NCI-H1417 treated with DMSO at 0.1 percent for 48 hours (cell line): ENCODE measurements at regions not wholly inside any gene's neighbourhood (a gene's known extent, or its start where the extent isn't known, plus 50 kb on each side); places are given as distances from the start of the nearest gene placed in this dataset.
"Not testable (repeated sequence)": the region's sequence is repeated elsewhere in the genome, so short reads cannot be mapped to it uniquely, and the experiment has no call there.

Source experiments
- DNase-seq: peaks from one replicate; lab custom pipeline; 2025; lab: John Stamatoyannopoulos, UW

- no peak for DNase-seq
Measured at GRCh38 chr14:45867046-45867894, 614.3 kb upstream of the MIS18BP1 start.

DNA sequence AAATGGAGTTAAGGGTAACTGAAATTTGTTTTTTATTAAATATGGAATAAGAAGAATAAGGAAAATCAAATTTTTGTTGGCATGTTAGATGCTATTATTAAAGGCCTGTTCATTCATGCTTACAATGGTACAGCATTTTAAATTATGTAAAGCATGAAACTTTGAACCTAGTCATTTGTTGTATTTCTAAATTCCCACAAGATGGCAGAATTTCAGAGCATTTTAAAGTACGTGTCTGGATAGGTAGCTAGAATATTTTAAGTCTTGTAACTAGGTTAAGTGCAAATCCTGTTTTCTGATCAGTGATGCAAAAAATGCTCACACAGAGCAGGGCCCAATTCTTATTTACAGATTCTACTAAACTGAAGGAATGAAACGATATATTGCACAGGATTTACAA lies 585.6 kb upstream of the MIS18BP1 start:
- peak; percentile 15 for DNase-seq

DNA sequence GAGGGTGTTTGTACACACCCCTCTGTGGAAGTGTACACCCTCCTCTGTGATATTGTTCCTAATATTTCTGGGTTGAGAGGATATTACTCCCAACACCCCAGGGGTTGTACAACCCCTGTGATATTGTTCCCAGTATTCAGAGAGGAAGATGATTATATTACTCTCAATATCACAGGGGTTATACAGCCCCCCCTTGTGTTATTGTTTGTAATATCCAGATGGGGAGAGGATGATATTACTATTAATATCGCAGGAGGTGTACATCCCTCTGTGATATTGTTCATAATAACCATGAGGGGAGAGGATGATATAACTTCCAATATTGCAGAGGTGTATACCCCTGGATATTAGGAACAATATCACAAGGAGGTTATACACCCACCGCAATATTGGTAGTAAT lies 566.1 kb upstream of the MIS18BP1 start:
- no peak for DNase-seq

DNA sequence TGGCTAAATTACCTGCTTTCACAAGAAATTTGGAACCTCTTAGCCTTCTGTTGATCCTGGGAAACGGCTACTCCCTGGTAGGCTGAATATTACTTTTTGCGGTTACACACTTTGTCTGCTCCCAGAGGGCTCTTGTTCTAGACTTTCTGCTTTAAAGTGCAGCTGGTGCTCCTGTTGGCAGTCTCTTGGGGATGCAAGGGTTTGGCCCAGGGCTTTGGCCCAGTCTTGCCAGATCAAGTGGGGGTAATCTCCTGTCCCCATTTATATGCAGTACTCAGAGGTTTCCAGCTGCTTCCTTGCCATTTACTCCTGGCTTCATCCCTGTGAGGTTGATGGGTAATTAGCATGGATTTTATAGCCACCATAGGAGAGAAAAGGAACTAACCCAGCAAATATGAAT lies 558.2 kb upstream of the MIS18BP1 start:
- DNase-seq = no peak

- DNase-seq = no peak
Measured at GRCh38 chr14:45810152-45810872, 557.3 kb upstream of the MIS18BP1 start.

- no peak for DNase-seq
Measured at GRCh38 chr14:45807178-45807899, 554.3 kb upstream of the MIS18BP1 start.

- no peak for DNase-seq
Measured at GRCh38 chr14:45799511-45799910, 546.5 kb upstream of the MIS18BP1 start.

GRCh38 chr14:45798659-45799058 lies 545.7 kb upstream of the MIS18BP1 start:
- no peak for DNase-seq

DNA sequence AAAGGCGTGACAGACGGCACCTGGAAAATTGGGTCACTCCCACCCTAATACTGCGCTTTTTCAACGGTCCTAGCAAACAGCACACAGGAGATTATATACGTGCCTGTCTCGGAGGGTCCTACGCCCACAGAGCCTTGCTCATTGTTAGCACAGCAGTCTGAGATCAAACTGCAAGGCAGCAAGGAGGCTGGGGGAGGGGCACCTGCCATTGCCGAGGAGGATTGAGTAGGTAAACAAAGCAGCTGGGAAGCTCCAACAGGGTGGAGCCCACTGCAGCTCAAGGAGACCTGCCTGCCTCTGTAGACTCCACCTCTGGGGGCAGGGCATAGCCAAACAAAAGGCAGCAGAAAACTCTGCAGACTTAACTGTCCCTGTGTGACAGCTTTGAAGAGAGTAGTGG lies 543.0 kb upstream of the MIS18BP1 start:
- not testable (repeated sequence) for DNase-seq

GRCh38 chr14:45793081-45793480 lies 540.1 kb upstream of the MIS18BP1 start:
- no peak for DNase-seq

DNA sequence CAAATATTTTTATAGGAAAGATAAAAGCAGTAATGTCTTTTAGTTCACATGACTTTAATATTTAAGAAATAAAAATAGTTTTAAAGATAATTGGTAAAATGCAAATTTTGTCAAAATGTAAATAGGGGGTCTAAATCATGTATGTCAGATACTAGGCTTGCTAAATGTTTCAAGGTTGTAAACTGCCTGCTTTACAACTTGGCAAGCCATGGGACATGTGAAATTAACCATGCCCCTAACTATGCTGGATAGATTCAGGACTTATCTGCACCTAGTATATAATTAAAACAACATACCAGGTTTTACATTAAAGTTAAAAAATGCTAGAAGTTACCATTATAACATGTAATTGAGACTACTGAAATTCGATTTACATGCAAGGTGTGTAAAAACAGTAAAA lies 537.3 kb upstream of the MIS18BP1 start:
- DNase-seq = no peak

- DNase-seq = no peak
Measured at GRCh38 chr14:45787167-45787566, 534.2 kb upstream of the MIS18BP1 start.

- DNase-seq = no peak
Measured at GRCh38 chr14:45786266-45786665, 533.3 kb upstream of the MIS18BP1 start.

DNA sequence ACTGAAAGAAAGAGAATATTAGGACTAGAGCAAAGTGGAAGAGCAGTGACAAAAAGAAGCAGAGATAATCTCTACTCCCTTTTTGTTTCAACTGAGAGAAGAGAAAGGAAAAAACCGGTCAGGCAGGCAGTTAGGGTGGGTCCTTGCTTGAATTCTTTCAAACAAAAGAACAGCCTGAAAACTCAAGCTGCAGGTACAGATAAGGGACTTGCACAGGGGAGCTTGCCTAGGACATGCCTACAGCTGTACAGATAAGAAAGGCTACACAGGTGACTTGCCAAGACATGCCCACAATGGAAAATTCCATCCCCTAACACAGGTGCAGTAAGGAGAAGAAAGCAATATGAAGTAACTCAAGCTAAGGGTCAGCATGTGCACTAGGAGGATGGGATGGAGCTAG lies 532.2 kb upstream of the MIS18BP1 start:
- no peak for DNase-seq

DNA sequence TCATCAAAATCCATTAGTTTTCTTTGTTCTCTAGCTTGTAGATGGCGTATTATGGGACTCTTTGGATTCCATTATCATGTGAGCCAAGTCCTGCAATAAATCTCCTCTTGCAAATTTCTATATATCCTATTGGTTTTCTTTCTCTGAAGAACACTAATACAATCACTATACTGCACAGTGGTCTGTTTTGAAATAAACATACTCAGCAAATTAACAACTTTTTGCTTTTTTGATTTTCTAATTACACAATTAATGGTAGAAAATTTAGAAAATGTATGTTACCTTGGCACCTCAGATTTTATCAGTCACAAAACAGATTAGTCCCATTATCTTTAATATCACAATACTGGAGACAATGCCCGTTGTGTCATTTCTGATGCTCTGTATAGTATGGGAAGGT lies 513.2 kb upstream of the MIS18BP1 start:
- DNase-seq = no peak

GRCh38 chr14:45757655-45758054 lies 504.7 kb upstream of the MIS18BP1 start:
- no peak for DNase-seq

DNA sequence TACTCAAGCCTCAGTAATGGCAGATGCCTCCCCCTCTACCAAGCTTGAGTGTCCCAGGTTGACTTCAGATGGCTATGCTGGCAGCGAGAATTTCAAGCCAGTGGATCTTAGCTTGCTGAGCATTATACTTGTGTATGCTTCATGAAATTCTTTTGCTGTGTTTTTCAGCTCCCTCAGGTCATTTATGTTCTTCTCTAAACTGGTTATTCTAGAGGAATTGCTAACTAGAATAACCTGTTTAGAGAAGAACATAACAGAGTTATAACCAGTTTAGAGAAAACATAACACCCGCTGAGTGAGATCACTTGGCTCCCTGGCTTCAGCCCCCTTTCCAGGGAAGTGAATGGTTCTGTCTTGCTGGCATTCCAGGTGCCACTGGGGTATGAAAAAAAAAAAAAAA lies 503.4 kb upstream of the MIS18BP1 start:
- not testable (repeated sequence) for DNase-seq

- DNase-seq = no peak
Measured at GRCh38 chr14:45743884-45744283, 490.9 kb upstream of the MIS18BP1 start.

DNA sequence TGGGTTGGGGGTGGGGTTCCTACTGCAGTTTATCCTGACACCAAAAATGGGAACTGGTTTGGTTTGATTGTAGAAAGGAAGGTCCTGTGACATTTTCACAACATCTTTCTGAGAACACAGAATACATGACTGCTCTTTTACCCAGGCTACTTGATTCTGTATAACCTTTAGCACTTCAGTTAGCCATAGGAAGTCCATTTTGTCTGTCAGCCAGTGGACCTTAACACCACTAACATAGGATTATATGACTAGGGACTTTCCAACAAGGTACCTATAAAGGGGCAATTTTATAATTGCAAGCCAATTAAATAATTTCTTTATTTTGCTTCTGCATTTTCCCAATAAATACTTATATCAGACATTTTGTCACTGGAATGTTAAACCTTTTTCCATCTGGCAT lies 489.2 kb upstream of the MIS18BP1 start:
- DNase-seq = no peak

DNA sequence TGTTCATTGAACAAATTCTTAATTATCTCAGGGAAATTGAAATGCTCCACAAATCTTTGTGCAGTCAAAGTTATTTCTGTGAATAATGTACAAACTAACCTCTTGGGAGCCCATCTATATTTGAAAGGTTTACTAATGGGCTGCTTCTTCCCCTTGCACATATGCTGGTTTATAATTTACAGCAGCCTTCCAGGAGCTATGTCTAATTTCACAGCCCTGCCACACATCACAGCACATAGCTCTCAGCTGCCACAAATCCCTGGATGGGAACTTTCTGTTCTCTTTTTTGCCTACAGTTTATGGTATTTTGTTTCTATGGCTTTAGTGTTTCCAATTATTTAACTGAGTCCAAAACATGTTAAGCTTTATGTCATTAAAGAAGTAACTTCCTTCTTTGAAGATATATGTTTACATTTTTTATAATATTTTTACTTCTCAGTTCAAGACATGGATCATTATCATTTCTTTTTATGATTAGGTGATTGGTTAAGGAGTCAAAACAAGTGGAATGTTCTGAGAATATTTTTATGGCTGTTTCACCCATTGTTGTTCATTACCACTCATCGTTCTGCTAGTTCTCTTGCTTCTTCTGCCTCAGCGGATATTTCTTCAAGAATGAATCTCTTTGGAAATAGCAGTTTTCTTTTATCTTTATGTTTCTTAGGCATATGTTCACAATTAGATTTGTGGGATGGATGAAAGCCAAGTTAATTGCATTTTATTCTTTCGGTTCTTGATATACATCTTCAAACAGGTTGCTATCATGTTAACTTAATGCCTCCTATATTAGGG lies 475.6 kb upstream of the MIS18BP1 start:
- no peak for DNase-seq

- no peak for DNase-seq
Measured at GRCh38 chr14:45727133-45727532, 474.1 kb upstream of the MIS18BP1 start.

DNA sequence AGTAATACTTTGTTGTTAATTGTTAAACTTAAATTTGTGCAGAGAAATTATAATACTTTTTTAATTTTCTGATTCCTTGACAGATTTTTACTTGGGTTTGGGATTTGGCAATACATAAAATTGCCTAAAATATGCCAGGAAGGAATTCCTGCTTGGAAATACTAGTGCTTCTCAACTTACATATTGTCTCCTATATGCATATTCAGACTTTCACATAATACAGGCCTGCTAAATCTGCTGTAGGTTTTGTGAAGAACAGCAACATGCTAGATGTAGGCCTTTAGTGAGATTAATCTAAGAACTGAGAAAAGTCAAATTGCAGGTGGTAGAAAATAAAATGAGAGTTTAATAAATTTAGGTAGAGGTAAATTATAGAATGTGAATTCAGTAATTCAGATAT lies 468.5 kb upstream of the MIS18BP1 start:
- DNase-seq = no peak
